Ishikawa (cell line): ENCODE measurements at regions not wholly inside any gene's neighbourhood (a gene's known extent, or its start where the extent isn't known, plus 50 kb on each side); places are given as distances from the start of the nearest gene placed in this dataset.

Experiments
- CEBPB ChIP-seq: IDR thresholded peaks from 2 replicates; pipeline ENCODE4 v1.6.1; 2012
- CREB1 ChIP-seq: IDR thresholded peaks from 2 replicates; pipeline ENCODE4 v1.6.1; 2012; ENCODE audit warnings: low read depth
- EGR1 ChIP-seq: IDR thresholded peaks from 2 replicates; pipeline ENCODE4 v1.6.1; 2012
- EP300 ChIP-seq: IDR thresholded peaks from 2 replicates; pipeline ENCODE4 v1.6.1; 2012; ENCODE audit warnings: borderline replicate concordance
- FOXM1 ChIP-seq: IDR thresholded peaks from 2 replicates; pipeline ENCODE4 v1.6.1; 2012; ENCODE audit warnings: low read depth, borderline replicate concordance
- MAX ChIP-seq: IDR thresholded peaks from 2 replicates; pipeline ENCODE4 v1.6.1; 2012
- NFIC ChIP-seq: IDR thresholded peaks from 2 replicates; pipeline ENCODE4 v1.6.1; 2012
- RAD21 ChIP-seq: IDR thresholded peaks from 2 replicates; pipeline ENCODE4 v1.6.1; 2012; ENCODE audit warnings: low read depth
- REST ChIP-seq: IDR thresholded peaks from 2 replicates; pipeline ENCODE4 v1.6.1; 2012; ENCODE audit warnings: low read depth, mild to moderate bottlenecking
- TAF1 ChIP-seq: IDR thresholded peaks from 2 replicates; pipeline ENCODE4 v1.6.1; 2012; ENCODE audit warnings: low read depth, mild to moderate bottlenecking
- TCF12 ChIP-seq: IDR thresholded peaks from 2 replicates; pipeline ENCODE4 v1.6.1; 2012; ENCODE audit warnings: low read depth
- TEAD4 ChIP-seq: IDR thresholded peaks from 2 replicates; pipeline ENCODE4 v1.6.1; 2012
- YY1 ChIP-seq: IDR thresholded peaks from 2 replicates; pipeline ENCODE4 v1.6.1; 2012; ENCODE audit warnings: low read depth
- ZBTB7A ChIP-seq: IDR thresholded peaks from 2 replicates; pipeline ENCODE4 v1.6.1; 2012; ENCODE audit warnings: low read depth
- TF ChIP-seq, protein P1 (sequence below): IDR thresholded peaks from 2 replicates; pipeline ENCODE4 v1.6.1; 2012

- TF ChIP-seq CEBPB = no peak
- no peak for TF ChIP-seq MAX
- TF ChIP-seq TEAD4 = no peak
- TF ChIP-seq FOXM1 = no peak
- no peak for TF ChIP-seq EP300
- no peak for TF ChIP-seq YY1
- no peak for TF ChIP-seq NFIC
- no peak for TF ChIP-seq TAF1
- TF ChIP-seq RAD21 = no peak
- no peak for TF ChIP-seq ZBTB7A
- no peak for TF ChIP-seq EGR1
Observed at GRCh38 chr4:100099746-100100145, 90.5 kb downstream of the DDIT4L start.

GRCh38 chr4:100098681-100099080 is 91.6 kb downstream of the DDIT4L start:
- TF ChIP-seq TEAD4 = no peak

GRCh38 chr4:100098011-100098545 is 92.2 kb downstream of the DDIT4L start:
- no peak for TF ChIP-seq NFIC
- no peak for TF ChIP-seq MAX
- no peak for TF ChIP-seq CREB1
- TF ChIP-seq YY1 = no peak
- TF ChIP-seq CEBPB = no peak
- TF ChIP-seq, protein P1, sequence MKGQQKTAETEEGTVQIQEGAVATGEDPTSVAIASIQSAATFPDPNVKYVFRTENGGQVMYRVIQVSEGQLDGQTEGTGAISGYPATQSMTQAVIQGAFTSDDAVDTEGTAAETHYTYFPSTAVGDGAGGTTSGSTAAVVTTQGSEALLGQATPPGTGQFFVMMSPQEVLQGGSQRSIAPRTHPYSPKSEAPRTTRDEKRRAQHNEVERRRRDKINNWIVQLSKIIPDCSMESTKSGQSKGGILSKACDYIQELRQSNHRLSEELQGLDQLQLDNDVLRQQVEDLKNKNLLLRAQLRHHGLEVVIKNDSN = no peak
- no peak for TF ChIP-seq TEAD4
- no peak for TF ChIP-seq EP300
- no peak for TF ChIP-seq RAD21
- no peak for TF ChIP-seq REST
- TF ChIP-seq TCF12 = no peak
- no peak for TF ChIP-seq EGR1

DNA sequence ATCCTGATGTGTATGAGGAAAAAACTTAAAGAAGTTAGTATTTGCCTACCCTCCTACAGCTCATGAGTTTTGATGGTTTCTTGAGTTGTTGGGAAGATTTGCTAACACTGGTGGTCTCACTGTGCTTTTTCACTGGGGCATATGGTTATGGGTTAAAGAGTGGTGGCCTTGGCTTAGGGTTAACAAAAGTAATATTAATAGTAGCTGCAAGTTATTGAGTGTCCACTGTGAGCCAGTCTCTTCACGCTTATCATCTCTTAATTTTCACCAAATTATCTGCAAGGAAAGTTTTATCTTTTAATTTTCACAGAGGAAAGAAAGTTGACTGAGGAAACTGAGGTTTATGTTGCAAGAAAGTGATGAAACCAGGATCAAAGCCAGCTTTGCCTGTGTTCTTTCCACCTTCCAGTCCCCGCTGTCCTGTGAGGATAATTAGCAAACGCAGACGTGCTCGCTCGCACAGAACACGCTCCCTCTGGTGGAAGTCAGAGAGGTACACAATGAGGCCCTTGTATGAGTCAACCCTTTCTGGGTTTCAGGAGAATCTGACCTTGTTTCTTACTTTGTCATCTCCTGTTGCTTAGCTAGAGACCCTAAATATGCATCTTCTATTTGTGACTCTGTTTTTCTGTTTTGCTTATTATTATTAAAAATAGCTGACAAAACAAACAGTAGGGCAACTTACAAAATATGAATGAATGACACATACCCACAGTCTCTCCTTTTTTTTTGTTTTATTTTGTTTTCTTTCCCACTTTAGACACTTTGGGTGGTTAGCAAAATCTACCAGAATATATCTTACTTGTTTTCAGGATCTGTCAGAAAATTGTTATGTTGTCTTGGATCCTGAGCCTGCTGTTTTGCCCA is 94.3 kb downstream of the DDIT4L start:
- TF ChIP-seq RAD21 (peak; percentile 39), YY1 (no peak)

DNA sequence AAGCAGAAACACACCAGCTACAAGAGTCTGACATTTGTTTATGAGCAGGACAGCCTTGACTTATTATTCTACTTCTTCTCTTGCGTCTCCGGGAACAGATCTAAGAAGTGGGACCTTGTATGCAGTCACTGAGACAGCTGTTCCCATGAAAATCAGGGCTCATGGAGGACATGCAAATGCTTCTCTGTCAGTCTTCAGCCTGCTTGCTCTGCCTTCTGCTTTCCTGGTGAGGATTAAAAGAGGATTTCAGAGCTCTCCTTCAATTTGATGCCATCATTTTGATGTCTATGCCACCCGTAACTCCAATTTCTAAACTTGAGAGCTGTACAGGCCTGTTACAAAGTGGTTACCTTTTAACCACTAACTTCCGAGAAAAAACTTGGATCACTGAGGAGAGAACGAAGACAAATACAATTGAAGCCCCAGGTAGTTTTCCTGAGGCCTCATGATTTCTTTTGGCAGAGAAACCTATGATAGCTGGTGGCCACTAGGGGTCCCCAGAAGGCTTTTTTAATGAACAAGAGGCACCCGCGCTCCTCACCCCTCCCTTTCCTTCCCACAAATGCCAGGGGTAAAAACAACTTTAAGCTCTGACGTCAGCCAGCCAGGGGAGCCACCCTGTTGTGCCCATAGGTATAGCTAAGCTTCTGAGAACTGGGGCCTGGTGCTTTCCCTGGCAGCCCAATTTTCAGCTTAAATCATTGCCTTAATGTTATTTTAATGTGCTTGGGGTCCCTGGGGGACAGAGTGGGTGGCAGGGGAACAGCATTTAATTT is 97.0 kb downstream of the DDIT4L start:
- TF ChIP-seq RAD21 (peak; percentile 76), TEAD4 (peak; percentile 45; the same call in 1 of the 2 replicates), TCF12 (no peak), EGR1 (no peak), TAF1 (no peak), CREB1 (peak; percentile 50), MAX (no peak), FOXM1 (no peak)
- TF ChIP-seq, protein P1 = no peak

GRCh38 chr4:100087743-100088142 is 102.5 kb downstream of the DDIT4L start:
- no peak for TF ChIP-seq MAX
- no peak for TF ChIP-seq TCF12
- no peak for TF ChIP-seq FOXM1
- no peak for TF ChIP-seq NFIC
- no peak for TF ChIP-seq RAD21
- no peak for TF ChIP-seq TAF1
- TF ChIP-seq, protein P1 = no peak
- TF ChIP-seq EGR1 = no peak
- TF ChIP-seq CEBPB = no peak
- no peak for TF ChIP-seq EP300
- no peak for TF ChIP-seq ZBTB7A
